SK-N-MC (cell line): ENCODE measurements at regions not wholly inside any gene's neighbourhood (a gene's known extent, or its start where the extent isn't known, plus 50 kb on each side); places are given as distances from the start of the nearest gene placed in this dataset.

Experiments
- EZH2 ChIP-seq: fragments of 200-600 bp; sonication (generic); IDR thresholded peaks from one replicate; pipeline ENCODE4 v1.6.1; 2017; ENCODE audit warnings: antibody characterized with exemption
- FOXP2 ChIP-seq: optimal IDR thresholded peaks from 2 replicates; pipeline ENCODE3; 2011; ENCODE audit warnings: mild to moderate bottlenecking, moderate library complexity; ENCODE audit not compliant: insufficient read depth; ENCODE audit errors: extremely low read length, control extremely low read depth
- POLR2AphosphoS5 ChIP-seq: IDR thresholded peaks from 2 replicates; pipeline ENCODE4 v1.6.1; 2012; ENCODE audit warnings: mild to moderate bottlenecking, low read depth, low read length, borderline replicate concordance

DNA sequence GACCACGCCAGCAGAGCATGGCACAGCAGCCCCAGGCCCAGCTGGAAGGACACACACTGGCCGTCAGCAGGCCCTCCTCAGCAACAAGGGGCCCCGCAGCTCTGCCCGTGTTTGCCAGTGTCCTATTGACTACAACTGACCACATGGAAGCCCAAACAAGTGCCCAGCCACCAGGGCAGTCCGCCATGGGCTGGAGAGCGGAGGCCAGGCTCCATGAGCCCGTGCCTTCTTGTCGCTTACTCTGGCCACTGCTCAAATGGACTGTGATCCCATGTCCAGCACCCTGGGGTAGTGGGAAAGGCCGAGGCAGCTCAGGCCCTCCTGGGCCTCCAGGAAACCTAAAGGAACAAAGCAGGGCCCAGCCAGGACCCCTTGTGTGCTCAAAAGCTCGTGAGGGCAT is 53.9 kb upstream of the TAF1B start:
- TF ChIP-seq EZH2 = no peak
- no peak for TF ChIP-seq FOXP2
- no peak for TF ChIP-seq POLR2AphosphoS5
